ENCODE measurements at regions not wholly inside any gene's neighbourhood (a gene's known extent, or its start where the extent isn't known, plus 50 kb on each side); places are given as distances from the start of the nearest gene placed in this dataset.
"Not testable (repeated sequence)": the region's sequence is repeated elsewhere in the genome, so short reads cannot be mapped to it uniquely, and the experiment has no call there.

DNA sequence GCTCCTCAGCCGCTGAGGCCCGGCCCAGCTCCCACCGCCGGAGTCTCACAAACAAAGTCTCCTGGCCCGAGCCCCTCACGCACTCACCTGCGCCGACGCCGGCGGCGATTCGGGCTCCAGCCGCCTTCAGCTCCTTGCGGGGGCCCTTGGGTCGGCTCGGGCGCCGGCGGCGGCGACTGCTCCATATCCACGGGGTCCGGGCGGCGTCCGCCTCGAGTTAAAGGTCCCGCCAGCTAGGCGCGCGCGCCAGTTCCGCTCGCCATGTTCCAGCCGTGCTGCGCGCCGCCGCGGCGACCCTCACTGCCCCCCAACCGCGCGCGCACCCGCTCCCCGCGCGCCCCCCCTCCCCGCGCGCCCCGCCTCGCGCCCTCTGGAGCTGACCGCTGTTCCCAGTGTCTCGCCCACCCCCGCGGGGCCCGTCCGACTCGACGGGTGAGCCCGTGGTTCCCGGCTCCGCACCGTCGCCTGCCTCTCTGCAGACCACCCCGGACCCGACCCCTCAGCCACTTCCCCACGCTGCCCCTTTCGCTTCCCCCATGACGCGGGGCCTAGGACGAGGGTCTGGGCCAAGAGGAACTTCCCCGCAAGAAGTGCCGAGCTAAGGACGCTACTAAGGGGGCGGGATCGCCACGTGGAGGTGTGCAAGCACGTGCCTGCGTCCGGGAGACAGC is 396.1 kb downstream of the ZNF33B start:
- TF ChIP-seq EZH2 (IDR thresholded peaks at IDR 0.05; ENCODE audit: borderline replicate concordance, low read depth, low read length, severe bottlenecking): no peak
- TF ChIP-seq, protein P1, sequence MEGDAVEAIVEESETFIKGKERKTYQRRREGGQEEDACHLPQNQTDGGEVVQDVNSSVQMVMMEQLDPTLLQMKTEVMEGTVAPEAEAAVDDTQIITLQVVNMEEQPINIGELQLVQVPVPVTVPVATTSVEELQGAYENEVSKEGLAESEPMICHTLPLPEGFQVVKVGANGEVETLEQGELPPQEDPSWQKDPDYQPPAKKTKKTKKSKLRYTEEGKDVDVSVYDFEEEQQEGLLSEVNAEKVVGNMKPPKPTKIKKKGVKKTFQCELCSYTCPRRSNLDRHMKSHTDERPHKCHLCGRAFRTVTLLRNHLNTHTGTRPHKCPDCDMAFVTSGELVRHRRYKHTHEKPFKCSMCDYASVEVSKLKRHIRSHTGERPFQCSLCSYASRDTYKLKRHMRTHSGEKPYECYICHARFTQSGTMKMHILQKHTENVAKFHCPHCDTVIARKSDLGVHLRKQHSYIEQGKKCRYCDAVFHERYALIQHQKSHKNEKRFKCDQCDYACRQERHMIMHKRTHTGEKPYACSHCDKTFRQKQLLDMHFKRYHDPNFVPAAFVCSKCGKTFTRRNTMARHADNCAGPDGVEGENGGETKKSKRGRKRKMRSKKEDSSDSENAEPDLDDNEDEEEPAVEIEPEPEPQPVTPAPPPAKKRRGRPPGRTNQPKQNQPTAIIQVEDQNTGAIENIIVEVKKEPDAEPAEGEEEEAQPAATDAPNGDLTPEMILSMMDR (IDR thresholded peaks at IDR 0.05; ENCODE audit: borderline replicate concordance, extremely low read depth, low read length, poor library complexity, severe bottlenecking): no peak
- peaks cover 4% of the 10 kb centered on the region for H3K9me3 ChIP-seq (ENCODE audit: insufficient read depth, low read length, severe bottlenecking)
- DNase-seq (no peak), ATAC-seq (ENCODE audit: insufficient read depth, low read depth) (no peak)
- H3K79me2 ChIP-seq (ENCODE audit: insufficient read depth, low read length): no peaks in the 10 kb centered on the region
- H3K36me3 ChIP-seq (ENCODE audit: insufficient read depth, low read length): no peaks in the 10 kb centered on the region
- no peak overlapping the region for H3K4me2 ChIP-seq (ENCODE audit: insufficient read depth, low read length)
- H3K9ac ChIP-seq (ENCODE audit: low read depth, low read length): no peak overlapping the region
- no peak overlapping the region for H3K4me3 ChIP-seq (ENCODE audit: low read depth in 1 of 2, low read length in 2 of 2)
- no peaks in the 10 kb centered on the region for H3K4me1 ChIP-seq (ENCODE audit: insufficient read depth, low read length)
- H4K20me1 ChIP-seq (ENCODE audit: insufficient read depth, low read length): no peaks in the 10 kb centered on the region
- no peak overlapping the region for H3K27ac ChIP-seq (ENCODE audit: low read length)
- no peaks in the 10 kb centered on the region for H3K27me3 ChIP-seq (ENCODE audit: insufficient read depth, low read length, poor library complexity)
- no peak overlapping the region for H2AFZ ChIP-seq (ENCODE audit: low read depth, low read length)

DNA sequence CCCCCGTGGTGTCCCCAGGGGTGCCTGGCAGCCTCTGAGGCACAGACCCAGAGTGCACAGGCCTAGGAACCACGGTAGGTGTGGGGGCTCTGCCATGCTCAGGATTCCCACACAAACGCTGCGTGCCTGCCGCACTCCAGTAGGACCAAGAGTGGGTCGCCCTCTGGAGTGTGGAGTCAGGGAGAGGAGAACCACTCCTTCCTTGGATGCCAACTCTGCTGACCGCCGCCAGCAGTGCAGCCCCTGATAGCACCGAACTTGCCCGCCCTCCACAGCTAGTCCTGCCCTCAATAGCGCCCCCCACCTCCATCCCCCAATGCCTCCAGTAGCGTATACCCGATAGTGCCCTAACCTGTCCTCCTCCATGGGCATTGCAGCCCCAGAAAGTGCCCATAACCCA is 402.0 kb downstream of the ZNF33B start:
- H3K27me3 ChIP-seq (ENCODE audit: insufficient read depth, low read length, poor library complexity); H3K79me2 ChIP-seq (ENCODE audit: insufficient read depth, low read length); H3K4me1 ChIP-seq (ENCODE audit: insufficient read depth, low read length); H2AFZ ChIP-seq (ENCODE audit: low read depth, low read length); DNase-seq; H3K9me3 ChIP-seq (ENCODE audit: insufficient read depth, low read length, severe bottlenecking); H3K4me3 ChIP-seq (ENCODE audit: low read depth in 1 of 2, low read length in 2 of 2); ATAC-seq (ENCODE audit: insufficient read depth, low read depth); H4K20me1 ChIP-seq (ENCODE audit: insufficient read depth, low read length); H3K4me2 ChIP-seq (ENCODE audit: insufficient read depth, low read length); H3K27ac ChIP-seq (ENCODE audit: low read length); H3K36me3 ChIP-seq (ENCODE audit: insufficient read depth, low read length); H3K9ac ChIP-seq (ENCODE audit: low read depth, low read length): not testable (repeated sequence)

DNA sequence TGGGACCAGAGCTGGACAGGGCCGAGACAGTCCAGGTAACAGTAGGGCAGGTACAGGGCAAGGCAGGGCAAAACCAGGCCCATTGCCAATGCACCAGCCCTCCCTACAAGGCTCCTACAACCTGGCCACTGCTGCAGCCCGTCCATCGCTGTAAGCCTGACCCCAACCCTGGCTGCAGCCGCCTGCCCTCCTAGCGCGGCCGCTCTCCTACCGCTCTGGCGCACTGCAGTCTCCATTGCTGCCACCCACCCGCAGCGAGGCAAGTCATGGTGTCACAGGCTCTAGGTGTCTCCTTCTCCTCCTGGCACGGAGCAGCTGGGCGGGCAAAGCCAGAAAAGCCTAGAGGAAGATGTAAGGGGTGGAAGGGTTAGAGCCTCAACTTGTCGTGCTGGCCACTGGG is 402.6 kb downstream of the ZNF33B start:
- H4K20me1 ChIP-seq (ENCODE audit: insufficient read depth, low read length); H2AFZ ChIP-seq (ENCODE audit: low read depth, low read length); H3K4me1 ChIP-seq (ENCODE audit: insufficient read depth, low read length); DNase-seq; H3K4me2 ChIP-seq (ENCODE audit: insufficient read depth, low read length); H3K4me3 ChIP-seq (ENCODE audit: low read depth in 1 of 2, low read length in 2 of 2); H3K9ac ChIP-seq (ENCODE audit: low read depth, low read length); H3K79me2 ChIP-seq (ENCODE audit: insufficient read depth, low read length); H3K27me3 ChIP-seq (ENCODE audit: insufficient read depth, low read length, poor library complexity); H3K27ac ChIP-seq (ENCODE audit: low read length); ATAC-seq (ENCODE audit: insufficient read depth, low read depth); H3K36me3 ChIP-seq (ENCODE audit: insufficient read depth, low read length): not testable (repeated sequence)
- H3K9me3 ChIP-seq (ENCODE audit: insufficient read depth, low read length, severe bottlenecking): peaks cover 12% of the 10 kb centered on the region

DNA sequence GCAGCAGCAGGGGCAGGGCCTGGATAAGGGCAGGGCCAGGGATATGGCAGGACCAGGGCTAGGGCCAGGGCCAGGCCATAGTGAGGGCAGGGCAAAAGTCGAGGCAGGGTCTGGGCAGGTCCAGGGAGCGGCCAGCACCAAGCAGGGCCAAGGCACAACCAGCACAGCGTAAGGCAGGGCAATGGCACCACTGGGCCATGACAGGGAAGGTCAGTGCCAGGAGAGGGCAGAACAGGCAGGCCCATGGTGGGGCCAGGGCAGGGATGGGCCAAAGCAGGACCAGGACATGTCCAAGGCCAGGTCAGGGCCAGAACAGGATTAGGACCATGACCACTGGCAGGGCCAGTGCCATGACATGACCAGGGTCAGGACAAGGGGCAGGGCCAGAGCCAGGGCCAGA is 403.1 kb downstream of the ZNF33B start:
- not testable (repeated sequence) for H3K4me3 ChIP-seq (ENCODE audit: low read depth in 1 of 2, low read length in 2 of 2); H3K36me3 ChIP-seq (ENCODE audit: insufficient read depth, low read length); H3K27me3 ChIP-seq (ENCODE audit: insufficient read depth, low read length, poor library complexity); H4K20me1 ChIP-seq (ENCODE audit: insufficient read depth, low read length); H3K79me2 ChIP-seq (ENCODE audit: insufficient read depth, low read length); H3K27ac ChIP-seq (ENCODE audit: low read length); H2AFZ ChIP-seq (ENCODE audit: low read depth, low read length); H3K9ac ChIP-seq (ENCODE audit: low read depth, low read length); H3K4me2 ChIP-seq (ENCODE audit: insufficient read depth, low read length); H3K4me1 ChIP-seq (ENCODE audit: insufficient read depth, low read length); ATAC-seq (ENCODE audit: insufficient read depth, low read depth); DNase-seq
- H3K9me3 ChIP-seq (ENCODE audit: insufficient read depth, low read length, severe bottlenecking): peaks cover 12% of the 10 kb centered on the region

DNA sequence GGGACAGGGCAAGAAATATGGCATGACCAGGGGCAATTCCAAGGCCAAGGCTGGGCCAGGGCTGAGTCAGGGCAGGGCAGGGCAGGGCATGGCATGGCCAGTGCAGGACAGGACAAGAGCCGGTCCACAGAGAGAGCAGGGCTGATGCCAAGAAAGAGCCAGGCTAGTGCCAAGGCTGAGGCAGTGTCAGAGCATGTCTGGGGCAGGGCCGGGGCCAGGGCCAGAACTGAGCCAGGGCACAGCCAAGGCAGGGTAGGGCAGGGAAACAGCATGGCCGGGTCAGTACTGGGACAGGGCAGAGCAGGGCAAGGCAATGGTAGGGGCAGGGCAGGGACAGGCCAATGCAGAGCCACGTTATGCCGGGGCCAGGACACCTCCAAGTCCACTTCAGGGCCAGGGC is 403.9 kb downstream of the ZNF33B start:
- H3K36me3 ChIP-seq (ENCODE audit: insufficient read depth, low read length); ATAC-seq (ENCODE audit: insufficient read depth, low read depth); H3K27me3 ChIP-seq (ENCODE audit: insufficient read depth, low read length, poor library complexity); H3K4me1 ChIP-seq (ENCODE audit: insufficient read depth, low read length); H3K4me2 ChIP-seq (ENCODE audit: insufficient read depth, low read length); H3K4me3 ChIP-seq (ENCODE audit: low read depth in 1 of 2, low read length in 2 of 2); H3K9ac ChIP-seq (ENCODE audit: low read depth, low read length); H3K27ac ChIP-seq (ENCODE audit: low read length); DNase-seq; H2AFZ ChIP-seq (ENCODE audit: low read depth, low read length); H3K79me2 ChIP-seq (ENCODE audit: insufficient read depth, low read length); H4K20me1 ChIP-seq (ENCODE audit: insufficient read depth, low read length): not testable (repeated sequence)
- H3K9me3 ChIP-seq (ENCODE audit: insufficient read depth, low read length, severe bottlenecking): peaks cover 14% of the 10 kb centered on the region

DNA sequence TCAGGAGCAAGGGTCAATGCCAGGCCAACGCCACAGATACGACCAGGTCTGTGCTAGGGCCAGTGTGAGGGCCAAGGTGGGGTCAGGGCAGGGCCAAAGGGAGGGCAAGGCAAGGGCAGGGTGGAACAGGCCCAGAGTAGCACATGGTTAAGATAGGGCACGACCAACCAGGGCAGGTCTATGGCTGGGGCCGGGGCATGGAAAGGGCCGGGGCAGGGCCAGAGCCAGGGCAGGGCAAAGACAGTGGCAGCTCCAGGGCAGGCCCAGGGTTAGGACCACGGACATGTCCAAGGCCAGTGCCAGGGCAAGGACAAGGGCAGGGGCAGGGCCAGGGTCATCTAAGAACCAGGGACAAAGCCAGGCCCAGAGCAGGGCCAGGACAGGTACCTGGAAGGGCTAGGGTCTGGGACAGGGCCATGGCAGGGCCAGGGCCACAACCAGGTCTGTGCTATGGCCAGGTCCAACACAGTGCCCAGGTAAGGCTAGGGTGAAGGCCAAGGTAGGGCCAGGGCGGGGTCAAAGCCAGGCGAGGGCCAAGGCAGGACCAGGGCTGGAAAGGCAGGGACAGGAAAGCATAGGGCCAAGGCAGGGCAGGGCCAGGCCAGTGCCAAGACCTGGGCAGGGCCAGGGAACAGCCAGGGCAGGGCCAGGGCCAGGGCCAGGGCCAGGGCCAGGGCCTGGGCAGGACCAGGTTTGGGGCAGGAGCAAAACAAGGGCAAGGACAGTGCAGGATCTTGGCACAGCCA is 404.7 kb downstream of the ZNF33B start:
- H3K27me3 ChIP-seq (ENCODE audit: insufficient read depth, low read length, poor library complexity); H3K79me2 ChIP-seq (ENCODE audit: insufficient read depth, low read length); H3K27ac ChIP-seq (ENCODE audit: low read length); H3K9ac ChIP-seq (ENCODE audit: low read depth, low read length); H2AFZ ChIP-seq (ENCODE audit: low read depth, low read length); DNase-seq; H3K4me3 ChIP-seq (ENCODE audit: low read depth in 1 of 2, low read length in 2 of 2); H3K4me1 ChIP-seq (ENCODE audit: insufficient read depth, low read length); H3K4me2 ChIP-seq (ENCODE audit: insufficient read depth, low read length); ATAC-seq (ENCODE audit: insufficient read depth, low read depth); H3K36me3 ChIP-seq (ENCODE audit: insufficient read depth, low read length); H4K20me1 ChIP-seq (ENCODE audit: insufficient read depth, low read length): not testable (repeated sequence)
- peaks cover 14% of the 10 kb centered on the region for H3K9me3 ChIP-seq (ENCODE audit: insufficient read depth, low read length, severe bottlenecking)

DNA sequence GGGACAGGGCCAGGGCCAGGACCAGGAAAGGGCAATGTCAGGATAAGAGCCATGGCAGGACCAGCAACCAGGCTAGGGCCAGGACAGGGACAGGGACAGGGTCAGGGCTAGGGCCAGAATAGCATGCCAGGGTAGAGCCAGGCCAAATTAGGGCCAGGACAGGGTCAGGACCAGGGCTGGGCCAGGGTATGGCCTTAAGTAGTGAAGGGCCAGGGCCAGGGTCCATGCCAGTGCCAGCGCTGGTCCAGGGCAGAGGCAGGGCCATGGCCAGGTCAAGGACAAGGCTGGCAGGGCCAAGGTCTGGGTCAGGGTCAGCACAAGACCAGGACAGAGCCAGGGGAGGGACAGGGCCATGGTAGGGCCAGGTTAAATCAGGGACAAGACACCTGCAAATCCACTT is 405.4 kb downstream of the ZNF33B start:
- peaks cover 14% of the 10 kb centered on the region for H3K9me3 ChIP-seq (ENCODE audit: insufficient read depth, low read length, severe bottlenecking)
- not testable (repeated sequence) for H3K79me2 ChIP-seq (ENCODE audit: insufficient read depth, low read length); H3K36me3 ChIP-seq (ENCODE audit: insufficient read depth, low read length); H3K27me3 ChIP-seq (ENCODE audit: insufficient read depth, low read length, poor library complexity); H3K4me1 ChIP-seq (ENCODE audit: insufficient read depth, low read length); ATAC-seq (ENCODE audit: insufficient read depth, low read depth); H3K4me2 ChIP-seq (ENCODE audit: insufficient read depth, low read length); H2AFZ ChIP-seq (ENCODE audit: low read depth, low read length); H3K9ac ChIP-seq (ENCODE audit: low read depth, low read length); H3K4me3 ChIP-seq (ENCODE audit: low read depth in 1 of 2, low read length in 2 of 2); DNase-seq; H4K20me1 ChIP-seq (ENCODE audit: insufficient read depth, low read length); H3K27ac ChIP-seq (ENCODE audit: low read length)

Measured in DND-41 (cell line).